ENCODE measurements at regions not wholly inside any gene's neighbourhood (a gene's known extent, or its start where the extent isn't known, plus 50 kb on each side); places are given as distances from the start of the nearest gene placed in this dataset.

GRCh38 chr1:239268941-239269340 lies 117.4 kb upstream of the CHRM3 start:
- no peaks in the 10 kb centered on the region for H3K4me1 ChIP-seq (replicated peaks in 1 of 2)
- no peaks in the 10 kb centered on the region for H3K36me3 ChIP-seq (replicated peaks in 1 of 2)
- intact Hi-C loops (cut with DNase I): no loop called here
- TF ChIP-seq, protein P1, sequence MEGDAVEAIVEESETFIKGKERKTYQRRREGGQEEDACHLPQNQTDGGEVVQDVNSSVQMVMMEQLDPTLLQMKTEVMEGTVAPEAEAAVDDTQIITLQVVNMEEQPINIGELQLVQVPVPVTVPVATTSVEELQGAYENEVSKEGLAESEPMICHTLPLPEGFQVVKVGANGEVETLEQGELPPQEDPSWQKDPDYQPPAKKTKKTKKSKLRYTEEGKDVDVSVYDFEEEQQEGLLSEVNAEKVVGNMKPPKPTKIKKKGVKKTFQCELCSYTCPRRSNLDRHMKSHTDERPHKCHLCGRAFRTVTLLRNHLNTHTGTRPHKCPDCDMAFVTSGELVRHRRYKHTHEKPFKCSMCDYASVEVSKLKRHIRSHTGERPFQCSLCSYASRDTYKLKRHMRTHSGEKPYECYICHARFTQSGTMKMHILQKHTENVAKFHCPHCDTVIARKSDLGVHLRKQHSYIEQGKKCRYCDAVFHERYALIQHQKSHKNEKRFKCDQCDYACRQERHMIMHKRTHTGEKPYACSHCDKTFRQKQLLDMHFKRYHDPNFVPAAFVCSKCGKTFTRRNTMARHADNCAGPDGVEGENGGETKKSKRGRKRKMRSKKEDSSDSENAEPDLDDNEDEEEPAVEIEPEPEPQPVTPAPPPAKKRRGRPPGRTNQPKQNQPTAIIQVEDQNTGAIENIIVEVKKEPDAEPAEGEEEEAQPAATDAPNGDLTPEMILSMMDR (IDR thresholded peaks at IDR 0.05): no peak
- TF ChIP-seq POLR2A (IDR thresholded peaks at IDR 0.05): no peak
- 57 to 67% (median 58%) methylated on average over 4 of the region's 4 CpGs for WGBS, 4 donors
- H3K27ac ChIP-seq: no peak overlapping the region
- no peak for DNase-seq
- no peak overlapping the region for H3K4me3 ChIP-seq
- H3K9me3 ChIP-seq (replicated peaks in 1 of 3): no peaks in the 10 kb centered on the region
- no peaks in the 10 kb centered on the region for H3K27me3 ChIP-seq

DNA sequence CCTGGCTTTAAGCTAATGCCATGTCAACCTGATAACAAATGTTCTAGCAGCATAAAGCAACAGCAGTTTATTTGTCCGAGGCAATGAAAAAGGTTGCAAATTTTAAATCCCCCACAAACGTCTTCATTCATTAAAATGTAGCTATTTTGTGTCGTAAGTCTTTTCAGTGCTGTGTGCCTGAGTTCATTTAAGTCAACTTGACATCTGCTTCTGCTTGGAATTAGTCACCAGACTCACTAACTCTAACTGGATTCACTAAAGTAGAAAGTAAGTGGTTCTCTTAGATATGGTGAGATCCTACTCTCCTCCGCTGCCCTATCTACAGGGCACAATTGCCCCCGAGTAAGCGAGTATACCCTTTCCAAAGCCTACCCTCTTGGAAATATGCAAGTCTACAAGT lies 118.4 kb upstream of the CHRM3 start:
- 71 to 76% (median 74%) methylated on average over 6 of the region's 6 CpGs for WGBS, 4 donors
- no peaks in the 10 kb centered on the region for H3K9me3 ChIP-seq (replicated peaks in 1 of 3)
- no peak overlapping the region for H3K4me3 ChIP-seq
- DNase-seq: no peak
- no peaks in the 10 kb centered on the region for H3K36me3 ChIP-seq (replicated peaks in 1 of 2)
- no peak overlapping the region for H3K27ac ChIP-seq
- no peaks in the 10 kb centered on the region for H3K27me3 ChIP-seq
- no peak for TF ChIP-seq POLR2A (IDR thresholded peaks at IDR 0.05)
- TF ChIP-seq, protein P1 (IDR thresholded peaks at IDR 0.05): no peak
- intact Hi-C loops (cut with DNase I): no loop called here
- H3K4me1 ChIP-seq (replicated peaks in 1 of 2): no peaks in the 10 kb centered on the region

DNA sequence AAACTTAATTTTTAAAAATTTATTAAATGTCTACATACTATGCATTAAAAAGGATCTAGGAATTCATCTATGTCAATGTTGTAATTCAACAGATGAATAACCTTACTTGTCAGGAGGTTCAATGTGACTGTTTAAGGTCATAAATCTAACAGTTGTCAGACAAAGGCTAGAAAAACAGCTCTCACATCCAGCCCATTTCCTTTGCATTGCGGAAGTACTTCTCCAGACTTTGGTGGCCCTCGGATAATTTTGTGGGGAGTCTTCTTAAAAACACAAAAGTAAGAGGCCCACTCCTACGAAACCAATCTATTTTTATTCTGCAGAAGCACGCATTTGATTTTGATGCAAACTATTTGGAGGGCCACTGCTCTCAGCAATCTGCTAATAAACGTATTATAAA lies 122.6 kb upstream of the CHRM3 start:
- H3K27ac ChIP-seq: no peak overlapping the region
- no peaks in the 10 kb centered on the region for H3K27me3 ChIP-seq
- H3K4me3 ChIP-seq: no peak overlapping the region
- no peak for DNase-seq
- H3K9me3 ChIP-seq (replicated peaks in 1 of 3): no peaks in the 10 kb centered on the region
- no peaks in the 10 kb centered on the region for H3K36me3 ChIP-seq (replicated peaks in 1 of 2)
- intact Hi-C loops (cut with DNase I): no loop called here
- no peaks in the 10 kb centered on the region for H3K4me1 ChIP-seq (replicated peaks in 1 of 2)
- TF ChIP-seq, protein P1 (IDR thresholded peaks at IDR 0.05): no peak
- TF ChIP-seq POLR2A (IDR thresholded peaks at IDR 0.05): no peak
- 40 to 54% (median 47%) methylated on average over 5 of the region's 5 CpGs for WGBS, 4 donors

GRCh38 chr1:239262538-239262937 lies 123.8 kb upstream of the CHRM3 start:
- H3K27me3 ChIP-seq: no peaks in the 10 kb centered on the region
- no peaks in the 10 kb centered on the region for H3K36me3 ChIP-seq (replicated peaks in 1 of 2)
- 67 to 68% (median 67%) methylated on average over 1 of the region's 1 CpG for WGBS, 4 donors
- H3K27ac ChIP-seq: no peak overlapping the region
- no peaks in the 10 kb centered on the region for H3K4me1 ChIP-seq (replicated peaks in 1 of 2)
- H3K4me3 ChIP-seq: no peak overlapping the region
- no peak for TF ChIP-seq POLR2A (IDR thresholded peaks at IDR 0.05)
- TF ChIP-seq, protein P1 (IDR thresholded peaks at IDR 0.05): no peak
- intact Hi-C loops (cut with DNase I): no loop called here
- H3K9me3 ChIP-seq (replicated peaks in 1 of 3): no peaks in the 10 kb centered on the region
- DNase-seq: no peak

All from adrenal gland (tissue), 9 donors.